Caco-2 (cell line): ENCODE measurements at regions not wholly inside any gene's neighbourhood (a gene's known extent, or its start where the extent isn't known, plus 50 kb on each side); places are given as distances from the start of the nearest gene placed in this dataset.
A peak's percentile ranks its signal among the peaks of the same experiment; 100 is the strongest.

Source experiments
- BruUV-seq: library from RNA; stranded (reverse); fragments of 400-500 nt; replicated peaks from 2 replicates; lab custom pipeline; 2021; lab: Mats Ljungman, UMichigan
- CTCF ChIA-PET: fragments of 300-600 bp; sonication (Branson Sonifier 250); formaldehyde crosslinking; loops from one replicate; lab custom pipeline; 2022; ENCODE audit warnings: antibody characterized with exemption; lab: Charles Lee
- POLR2A ChIA-PET: fragments of 300-600 bp; sonication (Branson Sonifier 250); formaldehyde crosslinking; loops from one replicate; lab custom pipeline; 2022; ENCODE audit warnings: antibody characterized with exemption; lab: Charles Lee
- DNase-seq, 2 experiments: peaks; one replicate each; pipeline versions ENCODE4 v3.0.0 to v3.0.0-alpha.2; 2020 to 2022
- H3K27me3 ChIP-seq: replicated peaks from 2 replicates; pipeline ENCODE4 v1.6.0; 2011; ENCODE audit warnings: low read length; ENCODE audit not compliant: control insufficient read depth, insufficient read depth
- H3K36me3 ChIP-seq: 2 replicates; pipeline ENCODE4 v1.5.1; 2011; ENCODE audit warnings: low read length; ENCODE audit not compliant: control insufficient read depth, insufficient read depth
- H3K4me1 ChIP-seq: fragments of 250-450 bp; sonication (Bioruptor Pico); 2 replicates; pipeline ENCODE4 v1.5.1; 2020; ENCODE audit warnings: mild to moderate bottlenecking
- H3K4me3 ChIP-seq: 2 replicates; pipeline ENCODE4 v1.5.1; 2011; ENCODE audit warnings: low read depth, mild to moderate bottlenecking, control low read depth, low read length
- H3K9me3 ChIP-seq: fragments of 250-450 bp; sonication (Bioruptor Pico); 2 replicates; pipeline ENCODE4 v1.5.1; 2020; ENCODE audit warnings: mild to moderate bottlenecking, moderate library complexity
- H3K27ac Mint-ChIP-seq: one replicate; pipeline ENCODE4 v1.8.0; 2022; ENCODE audit warnings: mixed read lengths; ENCODE audit not compliant: unreplicated experiment
- H3K27me3 Mint-ChIP-seq: one replicate; pipeline ENCODE4 v1.8.0; 2022; ENCODE audit warnings: mixed read lengths; ENCODE audit not compliant: insufficient read depth, unreplicated experiment
- H3K36me3 Mint-ChIP-seq: one replicate; pipeline ENCODE4 v1.8.0; 2022; ENCODE audit warnings: mild to moderate bottlenecking, mixed read lengths; ENCODE audit not compliant: insufficient read depth, unreplicated experiment
- H3K4me1 Mint-ChIP-seq: one replicate; pipeline ENCODE4 v1.8.0; 2022; ENCODE audit warnings: low read depth, mixed read lengths; ENCODE audit not compliant: unreplicated experiment
- H3K4me3 Mint-ChIP-seq: one replicate; pipeline ENCODE4 v1.8.0; 2022; ENCODE audit warnings: mild to moderate bottlenecking, moderate library complexity, mixed read lengths; ENCODE audit not compliant: unreplicated experiment
- H3K9me3 Mint-ChIP-seq: one replicate; pipeline ENCODE4 v1.8.0; 2022; ENCODE audit warnings: mixed read lengths; ENCODE audit not compliant: unreplicated experiment
- intact Hi-C: fragments of 100-400 bp; cut with micrococcal nuclease; formaldehyde crosslinking; loops from one replicate; pipeline ENCODE4 v1.10.0; 2022; ENCODE audit not compliant: unreplicated experiment
- TF ChIP-seq, protein P1 (sequence below), 2 experiments: fragments of 200-600 bp in 1 of 2; IDR thresholded peaks; 1 replicate in 1 of 2; 2 replicates in 1 of 2; pipeline versions ENCODE4 v1.5.1 to v1.8.0; 2011 to 2022; ENCODE audit warnings: antibody characterized with exemption in 1 of 2, control low read depth in 1 of 2, inconsistent platforms in 1 of 2, low read depth in 1 of 2, low read length in 1 of 2, mild to moderate bottlenecking in 1 of 2, moderate library complexity in 1 of 2; ENCODE audit not compliant: insufficient read depth in 1 of 2, severe bottlenecking in 1 of 2, unreplicated experiment in 1 of 2

DNA sequence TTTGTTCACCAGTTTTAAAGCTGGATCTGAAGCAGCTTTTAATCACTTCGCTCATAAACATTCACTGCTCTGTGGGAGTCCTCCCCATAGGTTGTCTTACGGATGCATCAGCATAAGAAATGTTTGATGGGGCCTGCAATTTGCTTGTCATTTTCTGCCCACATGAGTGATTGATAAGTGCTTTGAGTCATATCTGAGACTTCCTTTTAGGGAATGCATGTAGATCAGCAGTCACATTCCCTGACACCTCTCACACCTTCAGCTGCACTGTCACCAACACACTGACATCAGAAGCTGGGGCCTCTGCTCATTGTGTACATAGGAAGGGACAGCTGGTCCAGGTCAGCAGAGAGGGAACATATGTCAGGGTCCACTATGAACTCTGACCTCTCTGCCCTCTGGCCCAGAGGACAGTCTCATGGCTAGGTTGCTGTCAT lies 84.1 kb upstream of the SPATA31D4 start:
- H3K4me1 Mint-ChIP-seq: no peaks in the 10 kb centered on the region
- POLR2A ChIA-PET: no interaction called here
- TF ChIP-seq, protein P1, sequence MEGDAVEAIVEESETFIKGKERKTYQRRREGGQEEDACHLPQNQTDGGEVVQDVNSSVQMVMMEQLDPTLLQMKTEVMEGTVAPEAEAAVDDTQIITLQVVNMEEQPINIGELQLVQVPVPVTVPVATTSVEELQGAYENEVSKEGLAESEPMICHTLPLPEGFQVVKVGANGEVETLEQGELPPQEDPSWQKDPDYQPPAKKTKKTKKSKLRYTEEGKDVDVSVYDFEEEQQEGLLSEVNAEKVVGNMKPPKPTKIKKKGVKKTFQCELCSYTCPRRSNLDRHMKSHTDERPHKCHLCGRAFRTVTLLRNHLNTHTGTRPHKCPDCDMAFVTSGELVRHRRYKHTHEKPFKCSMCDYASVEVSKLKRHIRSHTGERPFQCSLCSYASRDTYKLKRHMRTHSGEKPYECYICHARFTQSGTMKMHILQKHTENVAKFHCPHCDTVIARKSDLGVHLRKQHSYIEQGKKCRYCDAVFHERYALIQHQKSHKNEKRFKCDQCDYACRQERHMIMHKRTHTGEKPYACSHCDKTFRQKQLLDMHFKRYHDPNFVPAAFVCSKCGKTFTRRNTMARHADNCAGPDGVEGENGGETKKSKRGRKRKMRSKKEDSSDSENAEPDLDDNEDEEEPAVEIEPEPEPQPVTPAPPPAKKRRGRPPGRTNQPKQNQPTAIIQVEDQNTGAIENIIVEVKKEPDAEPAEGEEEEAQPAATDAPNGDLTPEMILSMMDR (IDR thresholded peaks at IDR 0.05; ENCODE audit: insufficient read depth in 1 of 2, low read depth in 1 of 2, low read length in 1 of 2, severe bottlenecking in 1 of 2, unreplicated experiment in 1 of 2): no peak
- no peak overlapping the region for H3K4me3 Mint-ChIP-seq
- intact Hi-C loops: no loop called here
- H3K9me3 ChIP-seq: no peaks in the 10 kb centered on the region
- no peaks in the 10 kb centered on the region for H3K36me3 ChIP-seq
- CTCF ChIA-PET: no interaction called here
- H3K27me3 Mint-ChIP-seq: no peaks in the 10 kb centered on the region
- H3K27me3 ChIP-seq: no peaks in the 10 kb centered on the region
- H3K4me3 ChIP-seq: no peak overlapping the region
- H3K27ac Mint-ChIP-seq: no peak overlapping the region
- no peaks in the 10 kb centered on the region for H3K9me3 Mint-ChIP-seq
- no peaks in the 10 kb centered on the region for H3K36me3 Mint-ChIP-seq
- no TSS peak for BruUV-seq
- DNase-seq: peak in 1 of 2 experiments; percentile 28
- no peaks in the 10 kb centered on the region for H3K4me1 ChIP-seq

DNA sequence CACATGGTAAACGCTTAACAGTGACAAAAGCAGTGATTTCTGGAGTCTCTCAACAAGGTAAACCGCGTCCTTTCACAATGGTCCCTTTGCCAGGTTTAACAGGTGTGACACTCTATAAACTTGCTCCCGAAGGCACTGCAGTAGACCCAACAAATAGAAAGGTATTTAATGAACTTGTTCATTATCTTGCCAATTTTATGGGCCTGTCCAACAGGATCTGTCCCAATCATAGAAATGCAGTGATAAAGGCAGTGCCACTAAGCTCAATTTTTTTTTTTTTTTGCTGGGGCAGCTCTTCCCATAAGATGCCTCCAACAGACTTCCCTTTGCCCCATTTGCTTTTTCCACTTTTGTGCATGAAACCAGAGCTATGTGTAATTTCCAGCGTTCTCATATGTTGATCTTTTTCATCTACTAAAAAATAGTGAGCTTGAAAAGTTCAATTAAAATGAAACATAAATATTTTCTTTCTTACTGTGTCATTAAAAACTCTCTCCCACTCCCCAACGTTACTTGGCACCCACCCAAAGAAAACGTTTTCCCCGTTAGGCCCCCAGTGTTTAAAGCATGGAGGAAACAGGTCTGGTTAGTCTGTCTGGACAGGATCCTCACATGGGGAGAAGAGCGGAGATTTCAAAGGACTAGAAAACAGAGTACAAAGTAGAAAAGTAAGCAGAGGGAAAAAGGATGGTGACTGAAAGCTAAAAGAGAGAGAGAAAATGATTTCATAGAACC lies 80.9 kb upstream of the SPATA31D4 start:
- CTCF ChIA-PET: no interaction called here
- no peak overlapping the region for H3K4me3 ChIP-seq
- H3K36me3 ChIP-seq: no peaks in the 10 kb centered on the region
- DNase-seq: no peak
- H3K27ac Mint-ChIP-seq: no peak overlapping the region
- no TSS peak for BruUV-seq
- H3K9me3 Mint-ChIP-seq: no peaks in the 10 kb centered on the region
- H3K4me1 ChIP-seq: no peaks in the 10 kb centered on the region
- H3K27me3 ChIP-seq: no peaks in the 10 kb centered on the region
- H3K4me3 Mint-ChIP-seq: no peak overlapping the region
- POLR2A ChIA-PET: no interaction called here
- intact Hi-C loops: no loop called here
- H3K4me1 Mint-ChIP-seq: no peaks in the 10 kb centered on the region
- TF ChIP-seq, protein P1 (IDR thresholded peaks at IDR 0.05; ENCODE audit: insufficient read depth in 1 of 2, low read depth in 1 of 2, low read length in 1 of 2, severe bottlenecking in 1 of 2, unreplicated experiment in 1 of 2): no peak
- no peaks in the 10 kb centered on the region for H3K9me3 ChIP-seq
- no peaks in the 10 kb centered on the region for H3K27me3 Mint-ChIP-seq
- no peaks in the 10 kb centered on the region for H3K36me3 Mint-ChIP-seq

DNA sequence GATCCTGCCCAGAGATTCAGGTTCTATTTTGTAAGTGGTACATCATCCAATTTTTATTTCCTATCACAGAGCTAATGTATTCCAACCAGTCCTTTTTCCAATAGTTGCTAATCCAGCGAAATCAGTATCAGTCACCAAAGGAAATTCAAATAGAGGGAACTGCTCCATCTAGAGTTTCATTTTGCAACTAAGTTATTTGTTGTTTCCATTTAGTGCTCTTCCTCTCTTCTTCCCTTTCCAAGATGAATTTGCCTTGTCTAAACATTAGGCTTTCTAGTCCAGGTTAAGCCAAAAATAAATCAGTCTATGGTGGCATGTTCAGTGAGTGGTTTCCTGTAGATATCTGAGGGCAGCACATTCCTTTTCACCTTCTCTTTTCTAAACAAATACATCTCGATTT lies 79.8 kb upstream of the SPATA31D4 start:
- CTCF ChIA-PET: no interaction called here
- Histone ChIP-seq H3K9me3 (no peaks in the 10 kb centered on the region), H3K36me3 (no peaks in the 10 kb centered on the region), H3K4me1 (no peaks in the 10 kb centered on the region), H3K4me3 (no peak overlapping the region), H3K27me3 (no peaks in the 10 kb centered on the region)
- H3K4me1 Mint-ChIP-seq: no peaks in the 10 kb centered on the region
- intact Hi-C loops: loop anchor here (2.0 kb wide), 2 partner anchors 34 to 162 kb away; no protein-coding TSS in a partner anchor
- POLR2A ChIA-PET: no interaction called here
- DNase-seq: no peak
- no TSS peak for BruUV-seq
- H3K27ac Mint-ChIP-seq: no peak overlapping the region
- no peaks in the 10 kb centered on the region for H3K9me3 Mint-ChIP-seq
- H3K36me3 Mint-ChIP-seq: no peaks in the 10 kb centered on the region
- no peak overlapping the region for H3K4me3 Mint-ChIP-seq
- H3K27me3 Mint-ChIP-seq: no peaks in the 10 kb centered on the region
- TF ChIP-seq, protein P1 (IDR thresholded peaks at IDR 0.05; ENCODE audit: insufficient read depth in 1 of 2, low read depth in 1 of 2, low read length in 1 of 2, severe bottlenecking in 1 of 2, unreplicated experiment in 1 of 2): no peak
